Loucy (cell line): ENCODE measurements at regions not wholly inside any gene's neighbourhood (a gene's known extent, or its start where the extent isn't known, plus 50 kb on each side); places are given as distances from the start of the nearest gene placed in this dataset.
A peak's percentile ranks its signal among the peaks of the same experiment; 100 is the strongest.
"Not testable (repeated sequence)": the region's sequence is repeated elsewhere in the genome, so short reads cannot be mapped to it uniquely, and the experiment has no call there.

ENCODE experiments used
- H2AFZ ChIP-seq: fragments of 200-600 bp; sonication (generic); 2 replicates; pipeline ENCODE4 v1.6.0; 2016; ENCODE audit warnings: antibody characterized with exemption, mild to moderate bottlenecking, low read length, moderate library complexity
- H3F3A ChIP-seq: fragments of 200-600 bp; 2 replicates; pipeline ENCODE4 v1.6.0; 2016; ENCODE audit warnings: antibody characterized with exemption, low read depth, mild to moderate bottlenecking
- H3K27me3 ChIP-seq: fragments of 200-600 bp; sonication (generic); 2 replicates; pipeline ENCODE4 v1.6.1; 2014; ENCODE audit warnings: low read length, mild to moderate bottlenecking; ENCODE audit not compliant: insufficient read depth, poor library complexity, severe bottlenecking
- H3K36me3 ChIP-seq: fragments of 200-600 bp; sonication (generic); 2 replicates; pipeline ENCODE4 v1.6.1; 2016; ENCODE audit warnings: low read length; ENCODE audit not compliant: insufficient read depth
- H3K4me1 ChIP-seq: fragments of 200-600 bp; sonication (generic); 2 replicates; pipeline ENCODE4 v1.5.1; 2014; ENCODE audit warnings: low read length, mild to moderate bottlenecking; ENCODE audit not compliant: insufficient read depth, poor library complexity, severe bottlenecking
- H3K4me2 ChIP-seq: fragments of 200-600 bp; sonication (generic); 2 replicates; pipeline ENCODE4 v1.6.0; 2014; ENCODE audit warnings: antibody characterized with exemption, low read length, low read depth, mild to moderate bottlenecking; ENCODE audit not compliant: poor library complexity, severe bottlenecking
- H3K4me3 ChIP-seq: fragments of 200-600 bp; sonication (generic); 2 replicates; pipeline ENCODE4 v1.5.1; 2014; ENCODE audit warnings: low read length, mild to moderate bottlenecking, mixed read lengths; ENCODE audit not compliant: poor library complexity, severe bottlenecking
- H3K79me2 ChIP-seq: fragments of 200-600 bp; sonication (generic); 2 replicates; pipeline ENCODE4 v1.6.1; 2014; ENCODE audit warnings: low read length; ENCODE audit not compliant: insufficient read depth
- H3K9ac ChIP-seq: fragments of 200-600 bp; sonication (generic); 2 replicates; pipeline ENCODE4 v1.6.0; 2014; ENCODE audit warnings: mild to moderate bottlenecking, low read depth, low read length, moderate library complexity; ENCODE audit not compliant: poor library complexity, severe bottlenecking
- H3K9me2 ChIP-seq: fragments of 200-600 bp; sonication (generic); replicated peaks from 2 replicates; pipeline ENCODE4 v1.6.1; 2016; ENCODE audit warnings: low read depth, low read length, mixed read lengths
- H3K9me3 ChIP-seq: fragments of 200-600 bp; sonication (generic); 2 replicates; pipeline ENCODE4 v1.6.1; 2014; ENCODE audit warnings: mild to moderate bottlenecking, antibody characterized with exemption, low read length, low read depth; ENCODE audit not compliant: insufficient read depth
- H4K20me1 ChIP-seq: fragments of 200-600 bp; sonication (generic); 2 replicates; pipeline ENCODE4 v1.6.0; 2014; ENCODE audit warnings: antibody characterized with exemption, low read length, mild to moderate bottlenecking; ENCODE audit not compliant: insufficient read depth, poor library complexity, severe bottlenecking
- EZH2phosphoT487 ChIP-seq: fragments of 200-600 bp; IDR thresholded peaks from 2 replicates; pipeline ENCODE4 v1.6.1; 2018; ENCODE audit warnings: antibody characterized with exemption, mild to moderate bottlenecking, moderate library complexity, borderline replicate concordance
- TF ChIP-seq, protein P1 (sequence below): fragments of 200-600 bp; sonication (generic); conservative IDR thresholded peaks from 2 replicates; pipeline ENCODE4 v1.5.1; 2014; ENCODE audit warnings: mild to moderate bottlenecking, antibody characterized with exemption, low read length

DNA sequence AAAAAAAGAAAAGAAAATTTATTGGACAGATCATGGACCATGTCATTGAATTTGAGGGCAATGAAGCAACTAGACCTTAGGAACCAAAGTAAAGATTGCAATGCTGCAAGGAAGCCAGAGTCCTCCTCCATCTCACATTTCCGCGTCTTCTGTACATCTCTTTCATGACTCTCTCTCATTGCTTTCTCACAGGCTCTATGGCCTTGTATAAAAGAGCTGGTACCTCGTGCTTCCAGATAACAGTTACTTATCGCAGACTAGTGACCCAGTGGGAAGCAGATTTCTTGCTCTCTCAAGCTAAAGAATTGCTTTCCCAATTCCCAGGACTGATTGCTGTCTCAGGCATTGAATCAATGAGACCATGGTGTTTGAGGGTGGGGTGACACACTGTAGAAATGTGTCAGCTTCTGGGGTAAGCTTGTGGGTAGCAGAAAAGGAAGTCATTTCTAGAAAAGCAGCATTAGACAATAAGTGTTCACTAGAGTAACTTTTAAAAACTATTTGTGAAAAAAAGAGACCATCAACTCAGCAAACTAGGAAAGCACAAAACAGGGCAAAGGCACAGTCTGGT is 635.3 kb downstream of the UTRN start:
- Histone ChIP-seq H3K4me3 (no peak overlapping the region), H3K9me3 (no peaks in the 10 kb centered on the region), H3K27me3 (no peaks in the 10 kb centered on the region), H3K9ac (no peak overlapping the region), H3K4me1 (peaks cover 7% of the 10 kb centered on the region), H3F3A (peaks cover 2% of the 10 kb centered on the region; the same call in 1 of the 2 replicates), H2AFZ (peak overlapping the region; percentile 18; the same call in 1 of the 2 replicates), H3K9me2 (no peaks in the 10 kb centered on the region), H4K20me1 (no peaks in the 10 kb centered on the region), H3K36me3 (no peaks in the 10 kb centered on the region), H3K4me2 (no peak overlapping the region), H3K79me2 (no peaks in the 10 kb centered on the region)
- TF ChIP-seq EZH2phosphoT487: no peak
- TF ChIP-seq, protein P1, sequence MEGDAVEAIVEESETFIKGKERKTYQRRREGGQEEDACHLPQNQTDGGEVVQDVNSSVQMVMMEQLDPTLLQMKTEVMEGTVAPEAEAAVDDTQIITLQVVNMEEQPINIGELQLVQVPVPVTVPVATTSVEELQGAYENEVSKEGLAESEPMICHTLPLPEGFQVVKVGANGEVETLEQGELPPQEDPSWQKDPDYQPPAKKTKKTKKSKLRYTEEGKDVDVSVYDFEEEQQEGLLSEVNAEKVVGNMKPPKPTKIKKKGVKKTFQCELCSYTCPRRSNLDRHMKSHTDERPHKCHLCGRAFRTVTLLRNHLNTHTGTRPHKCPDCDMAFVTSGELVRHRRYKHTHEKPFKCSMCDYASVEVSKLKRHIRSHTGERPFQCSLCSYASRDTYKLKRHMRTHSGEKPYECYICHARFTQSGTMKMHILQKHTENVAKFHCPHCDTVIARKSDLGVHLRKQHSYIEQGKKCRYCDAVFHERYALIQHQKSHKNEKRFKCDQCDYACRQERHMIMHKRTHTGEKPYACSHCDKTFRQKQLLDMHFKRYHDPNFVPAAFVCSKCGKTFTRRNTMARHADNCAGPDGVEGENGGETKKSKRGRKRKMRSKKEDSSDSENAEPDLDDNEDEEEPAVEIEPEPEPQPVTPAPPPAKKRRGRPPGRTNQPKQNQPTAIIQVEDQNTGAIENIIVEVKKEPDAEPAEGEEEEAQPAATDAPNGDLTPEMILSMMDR: no peak

DNA sequence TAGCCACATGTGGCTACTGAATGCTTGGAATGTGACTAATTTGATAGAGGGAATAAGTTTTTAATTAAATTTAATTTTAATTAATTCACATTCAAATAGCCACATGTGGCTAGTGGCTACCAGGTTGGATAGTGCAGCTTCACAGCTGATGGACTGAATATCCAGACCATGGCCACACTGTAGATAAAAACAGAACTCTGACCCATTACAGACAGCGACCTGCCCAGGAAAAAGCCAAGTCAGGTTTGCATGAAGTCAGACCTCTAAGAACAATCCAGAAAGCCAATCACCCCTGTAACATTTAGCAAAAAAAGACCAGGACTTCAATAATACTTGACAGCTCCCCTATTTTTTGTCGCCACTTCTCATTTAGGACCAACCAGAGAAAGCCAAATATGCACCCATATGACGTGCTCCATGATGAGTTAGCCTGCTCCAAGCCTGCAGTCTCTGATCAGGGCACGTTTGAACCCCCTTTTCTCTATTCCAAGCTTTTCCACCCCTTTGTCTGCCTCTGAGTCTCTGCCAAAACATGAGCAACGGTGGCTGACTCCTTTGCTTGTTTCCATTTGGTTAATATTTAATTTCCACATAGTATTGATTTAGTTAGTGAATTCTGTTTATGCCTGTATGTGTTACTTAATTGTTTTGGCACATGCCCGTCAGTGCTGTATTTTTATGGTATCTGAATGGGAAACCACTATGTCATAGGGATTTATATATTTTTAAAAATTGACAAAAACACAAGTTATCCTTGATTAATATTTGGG is 636.3 kb downstream of the UTRN start:
- TF ChIP-seq, protein P1: no peak
- TF ChIP-seq EZH2phosphoT487: no peak
- H3K4me2 ChIP-seq: no peak overlapping the region
- H3K4me3 ChIP-seq: no peak overlapping the region
- H3K9ac ChIP-seq: no peak overlapping the region
- no peaks in the 10 kb centered on the region for H3K27me3 ChIP-seq
- no peaks in the 10 kb centered on the region for H3K9me2 ChIP-seq
- H4K20me1 ChIP-seq: no peaks in the 10 kb centered on the region
- no peak overlapping the region for H2AFZ ChIP-seq
- no peaks in the 10 kb centered on the region for H3K79me2 ChIP-seq
- H3F3A ChIP-seq: peaks cover 2% of the 10 kb centered on the region; the same call in 1 of the 2 replicates
- peaks cover 7% of the 10 kb centered on the region for H3K4me1 ChIP-seq
- no peaks in the 10 kb centered on the region for H3K9me3 ChIP-seq
- no peaks in the 10 kb centered on the region for H3K36me3 ChIP-seq

DNA sequence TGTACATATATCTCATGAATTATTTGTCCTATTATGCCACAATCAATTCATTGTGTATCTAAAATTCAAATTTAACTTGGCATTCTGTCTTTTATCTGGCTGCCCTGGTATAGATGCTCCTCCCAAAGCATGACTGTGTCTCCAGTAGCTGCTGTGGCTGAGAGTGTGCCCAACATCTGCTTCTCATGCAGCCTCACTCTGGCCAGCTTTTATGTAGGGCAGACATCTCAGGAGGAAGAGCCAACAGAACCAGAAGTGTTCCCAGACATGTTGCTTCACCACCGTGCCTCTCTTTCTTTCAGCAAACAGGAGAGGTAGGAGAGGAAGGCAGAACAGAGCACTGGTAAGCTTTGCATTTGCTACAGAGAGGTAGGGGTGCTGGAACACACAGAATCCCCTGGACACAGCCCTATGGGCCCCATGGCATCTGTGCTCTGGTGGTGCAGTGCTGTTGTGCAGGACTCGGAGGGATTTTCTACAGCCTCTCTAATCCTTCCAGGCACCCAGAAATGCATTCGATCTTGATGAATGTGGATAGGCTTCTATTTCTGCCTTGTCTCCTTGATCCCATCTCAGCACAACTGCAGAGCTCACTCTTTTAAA is 637.1 kb downstream of the UTRN start:
- Histone ChIP-seq H3K9ac (no peak overlapping the region), H3K4me1 (peaks cover 7% of the 10 kb centered on the region), H3K9me3 (no peaks in the 10 kb centered on the region), H4K20me1 (no peaks in the 10 kb centered on the region), H3K27me3 (no peaks in the 10 kb centered on the region), H3K4me3 (no peak overlapping the region), H3K79me2 (no peaks in the 10 kb centered on the region), H3F3A (peaks cover 2% of the 10 kb centered on the region; the same call in 1 of the 2 replicates), H3K36me3 (no peaks in the 10 kb centered on the region), H3K9me2 (no peaks in the 10 kb centered on the region), H2AFZ (0 out of 2 replicates have a peak overlapping the region, but pooled peaks have one; percentile 38), H3K4me2 (no peak overlapping the region)
- TF ChIP-seq, protein P1: no peak
- TF ChIP-seq EZH2phosphoT487: no peak

DNA sequence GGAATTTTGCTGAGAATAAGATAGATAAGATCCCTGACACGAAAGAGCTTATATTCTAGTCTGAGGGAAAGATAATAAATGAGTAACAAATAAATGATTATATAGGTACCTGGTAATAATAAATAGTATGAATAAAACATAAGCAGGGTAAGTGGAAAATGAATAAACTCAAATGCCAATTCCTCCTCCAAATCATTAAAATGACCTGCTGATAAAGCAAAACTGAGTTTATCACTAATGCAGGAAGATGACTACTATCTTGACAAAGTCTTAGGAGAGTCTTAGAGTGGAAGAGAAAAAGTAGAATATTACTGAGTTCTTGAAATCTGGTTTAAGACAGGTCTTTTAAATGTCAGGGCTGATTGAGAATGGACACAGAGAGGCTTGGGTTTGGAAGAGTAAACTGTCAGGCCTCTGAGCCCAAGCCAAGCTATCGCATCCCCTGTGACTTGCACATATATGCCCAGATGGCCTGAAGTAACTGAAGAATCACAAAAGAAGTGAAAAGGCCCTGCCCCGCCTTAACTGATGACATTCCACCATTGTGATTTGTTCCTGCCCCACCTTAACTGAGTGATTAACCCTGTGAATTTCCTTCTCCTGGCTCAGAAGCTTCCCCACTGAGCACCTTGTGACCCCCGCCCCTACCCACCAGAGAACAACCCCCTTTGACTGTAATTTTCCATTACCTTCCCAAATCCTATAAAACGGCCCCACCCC is 637.8 kb downstream of the UTRN start:
- not testable (repeated sequence) for H3K4me1 ChIP-seq, H4K20me1 ChIP-seq, H3K9me3 ChIP-seq, H3K36me3 ChIP-seq, H3K79me2 ChIP-seq, H3F3A ChIP-seq, H3K4me3 ChIP-seq, H3K4me2 ChIP-seq, H3K27me3 ChIP-seq, H3K9me2 ChIP-seq, H2AFZ ChIP-seq, H3K9ac ChIP-seq

DNA sequence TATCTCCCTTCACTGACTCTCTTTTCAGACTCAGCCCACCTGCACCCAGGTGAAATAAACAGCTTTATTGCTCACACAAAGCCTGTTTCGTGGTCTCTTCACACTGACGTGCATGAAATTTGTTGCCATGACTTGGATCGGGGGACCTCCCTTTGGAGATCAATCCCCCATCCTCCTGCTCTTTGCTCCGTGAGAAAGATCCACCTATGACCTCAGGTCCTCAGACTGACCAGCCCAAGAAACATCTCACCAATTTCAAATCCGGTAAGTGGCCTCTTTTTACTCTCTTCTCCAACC is 638.3 kb downstream of the UTRN start:
- H3K9me3 ChIP-seq, H3K27me3 ChIP-seq, H4K20me1 ChIP-seq, H3K9ac ChIP-seq, H3F3A ChIP-seq, H3K4me1 ChIP-seq, H3K36me3 ChIP-seq, H3K9me2 ChIP-seq, H3K4me3 ChIP-seq, H3K4me2 ChIP-seq, H3K79me2 ChIP-seq, H2AFZ ChIP-seq: not testable (repeated sequence)
